HG03521 (cell line): ENCODE measurements at regions not wholly inside any gene's neighbourhood (a gene's known extent, or its start where the extent isn't known, plus 50 kb on each side); places are given as distances from the start of the nearest gene placed in this dataset.
"Not testable (repeated sequence)": the region's sequence is repeated elsewhere in the genome, so short reads cannot be mapped to it uniquely, and the experiment has no call there.

Experiments used
- ATAC-seq: cut with Tn5 transposase; IDR thresholded peaks from one replicate; pipeline ENCODE4 v1.9.1; 2021; ENCODE audit warnings: mild to moderate bottlenecking, moderate library complexity; ENCODE audit not compliant: unreplicated experiment

GRCh38 chr5:112533362-112533761 is 114.3 kb upstream of the EPB41L4A start:
- ATAC-seq = no peak

- ATAC-seq = no peak
These were observed 115.0 kb upstream of the EPB41L4A start for GRCh38 chr5:112534067-112534583.

GRCh38 chr5:112534611-112535255 is 115.7 kb upstream of the EPB41L4A start:
- no peak for ATAC-seq

- no peak for ATAC-seq
These were observed 116.3 kb upstream of the EPB41L4A start for GRCh38 chr5:112535356-112535755.

- not testable (repeated sequence) for ATAC-seq
These were observed 125.5 kb upstream of the EPB41L4A start for GRCh38 chr5:112544558-112544957.

GRCh38 chr5:112546946-112547592 is 128.0 kb upstream of the EPB41L4A start:
- ATAC-seq = no peak

- no peak for ATAC-seq
These were observed 129.3 kb upstream of the EPB41L4A start for GRCh38 chr5:112548246-112548881.

- no peak for ATAC-seq
These were observed 130.1 kb upstream of the EPB41L4A start for GRCh38 chr5:112549127-112549526.

- no peak for ATAC-seq
These were observed 130.6 kb upstream of the EPB41L4A start for GRCh38 chr5:112549605-112550166.

- ATAC-seq = no peak
These were observed 132.4 kb upstream of the EPB41L4A start for GRCh38 chr5:112551419-112552032.

- ATAC-seq = no peak
These were observed 133.1 kb upstream of the EPB41L4A start for GRCh38 chr5:112552216-112552615.

GRCh38 chr5:112552791-112553190 is 133.7 kb upstream of the EPB41L4A start:
- no peak for ATAC-seq

GRCh38 chr5:112554101-112554977 is 135.3 kb upstream of the EPB41L4A start:
- no peak for ATAC-seq

- no peak for ATAC-seq
These were observed 136.1 kb upstream of the EPB41L4A start for GRCh38 chr5:112555197-112555596.

GRCh38 chr5:112555691-112556090 is 136.6 kb upstream of the EPB41L4A start:
- ATAC-seq = no peak

- not testable (repeated sequence) for ATAC-seq
These were observed 140.4 kb upstream of the EPB41L4A start for GRCh38 chr5:112559501-112559900.

- ATAC-seq = no peak
These were observed 141.3 kb upstream of the EPB41L4A start for GRCh38 chr5:112560371-112560770.

- ATAC-seq = no peak
These were observed 144.2 kb upstream of the EPB41L4A start for GRCh38 chr5:112563169-112563826.

GRCh38 chr5:112566251-112566650 is 147.2 kb upstream of the EPB41L4A start:
- no peak for ATAC-seq

- ATAC-seq = no peak
These were observed 150.5 kb upstream of the EPB41L4A start for GRCh38 chr5:112569596-112569995.
